ENCODE measurements at regions not wholly inside any gene's neighbourhood (a gene's known extent, or its start where the extent isn't known, plus 50 kb on each side); places are given as distances from the start of the nearest gene placed in this dataset.

- TF ChIP-seq, protein P1, sequence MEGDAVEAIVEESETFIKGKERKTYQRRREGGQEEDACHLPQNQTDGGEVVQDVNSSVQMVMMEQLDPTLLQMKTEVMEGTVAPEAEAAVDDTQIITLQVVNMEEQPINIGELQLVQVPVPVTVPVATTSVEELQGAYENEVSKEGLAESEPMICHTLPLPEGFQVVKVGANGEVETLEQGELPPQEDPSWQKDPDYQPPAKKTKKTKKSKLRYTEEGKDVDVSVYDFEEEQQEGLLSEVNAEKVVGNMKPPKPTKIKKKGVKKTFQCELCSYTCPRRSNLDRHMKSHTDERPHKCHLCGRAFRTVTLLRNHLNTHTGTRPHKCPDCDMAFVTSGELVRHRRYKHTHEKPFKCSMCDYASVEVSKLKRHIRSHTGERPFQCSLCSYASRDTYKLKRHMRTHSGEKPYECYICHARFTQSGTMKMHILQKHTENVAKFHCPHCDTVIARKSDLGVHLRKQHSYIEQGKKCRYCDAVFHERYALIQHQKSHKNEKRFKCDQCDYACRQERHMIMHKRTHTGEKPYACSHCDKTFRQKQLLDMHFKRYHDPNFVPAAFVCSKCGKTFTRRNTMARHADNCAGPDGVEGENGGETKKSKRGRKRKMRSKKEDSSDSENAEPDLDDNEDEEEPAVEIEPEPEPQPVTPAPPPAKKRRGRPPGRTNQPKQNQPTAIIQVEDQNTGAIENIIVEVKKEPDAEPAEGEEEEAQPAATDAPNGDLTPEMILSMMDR (tag by site-specific recombination; IDR thresholded peaks at IDR 0.05): no peak
- TF ChIP-seq YY1 (tag by site-specific recombination; IDR thresholded peaks at IDR 0.05): no peak
Measured at GRCh38 chr17:31788956-31789355, 70.1 kb downstream of the COPRS start.

Measured in HEK293 (cell line).